ENCODE measurements at regions not wholly inside any gene's neighbourhood (a gene's known extent, or its start where the extent isn't known, plus 50 kb on each side); places are given as distances from the start of the nearest gene placed in this dataset.

DNA sequence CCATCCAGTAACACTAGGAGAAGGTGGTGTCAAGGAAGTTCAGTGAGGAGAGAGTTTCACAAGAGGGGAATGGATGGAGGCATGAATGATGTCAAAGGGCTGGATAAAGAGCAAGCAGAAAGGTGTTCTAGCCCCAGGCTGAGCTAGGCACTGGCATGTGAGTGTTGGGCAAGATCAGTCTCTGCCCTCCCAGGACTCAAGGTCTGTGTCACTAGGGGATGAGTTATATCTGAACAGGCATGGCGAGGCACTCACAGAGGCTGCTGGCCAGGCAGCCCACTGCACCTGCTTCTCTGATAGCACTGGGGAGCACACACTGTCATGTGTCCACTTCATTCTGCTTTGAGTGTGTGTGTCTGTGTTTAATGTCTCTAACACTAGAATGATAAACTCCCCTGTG lies 903.8 kb downstream of the BCL11B start:
- H3K4me3 ChIP-seq (ENCODE audit: low read length): no peak overlapping the region
- no peaks in the 10 kb centered on the region for H3K27me3 ChIP-seq (ENCODE audit: control insufficient read depth, insufficient read depth, low read length)
- no peak overlapping the region for H3K4me2 ChIP-seq (ENCODE audit: low read length)
- no peaks in the 10 kb centered on the region for H3K4me1 ChIP-seq (ENCODE audit: control insufficient read depth, insufficient read depth, low read length)
- peaks cover 20% of the 10 kb centered on the region for H3K9me3 ChIP-seq (replicated peaks; ENCODE audit: low read length)
- no peaks in the 10 kb centered on the region for H3K36me3 ChIP-seq (ENCODE audit: insufficient read depth, low read length)
- H3K9ac ChIP-seq (ENCODE audit: low read depth, low read length): no peak overlapping the region

- H3K9ac ChIP-seq (ENCODE audit: low read depth, low read length): no peak overlapping the region
- H3K4me1 ChIP-seq (ENCODE audit: control insufficient read depth, insufficient read depth, low read length): no peaks in the 10 kb centered on the region
- no peaks in the 10 kb centered on the region for H3K27me3 ChIP-seq (ENCODE audit: control insufficient read depth, insufficient read depth, low read length)
- no peaks in the 10 kb centered on the region for H3K36me3 ChIP-seq (ENCODE audit: insufficient read depth, low read length)
- H3K4me2 ChIP-seq (ENCODE audit: low read length): no peak overlapping the region
- peaks cover 26% of the 10 kb centered on the region for H3K9me3 ChIP-seq (replicated peaks; ENCODE audit: low read length)
- no peak overlapping the region for H3K4me3 ChIP-seq (ENCODE audit: low read length)
Measured at GRCh38 chr14:98368916-98369315, 903.1 kb downstream of the BCL11B start.

DNA sequence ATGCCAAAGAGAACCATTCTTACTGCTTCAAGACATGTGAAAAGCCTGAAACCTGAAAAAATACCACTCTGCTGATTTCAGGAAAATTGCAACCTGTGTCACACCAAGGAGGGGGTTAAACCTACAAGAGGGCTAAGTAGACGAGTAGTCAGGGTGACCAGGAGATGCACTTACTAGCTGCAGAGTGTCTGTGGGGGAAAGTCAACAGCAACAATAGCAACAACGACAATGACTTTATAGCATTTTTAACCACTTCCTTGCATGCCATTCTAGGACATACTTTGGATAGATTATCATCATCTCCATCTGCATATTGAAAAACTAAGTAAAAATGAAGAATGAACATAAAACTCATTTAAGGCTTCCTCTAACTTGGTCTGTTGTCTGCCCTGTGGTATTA lies 902.7 kb downstream of the BCL11B start:
- no peaks in the 10 kb centered on the region for H3K4me1 ChIP-seq (ENCODE audit: control insufficient read depth, insufficient read depth, low read length)
- no peak overlapping the region for H3K4me3 ChIP-seq (ENCODE audit: low read length)
- no peaks in the 10 kb centered on the region for H3K27me3 ChIP-seq (ENCODE audit: control insufficient read depth, insufficient read depth, low read length)
- no peak overlapping the region for H3K4me2 ChIP-seq (ENCODE audit: low read length)
- H3K9ac ChIP-seq (ENCODE audit: low read depth, low read length): no peak overlapping the region
- no peaks in the 10 kb centered on the region for H3K36me3 ChIP-seq (ENCODE audit: insufficient read depth, low read length)
- H3K9me3 ChIP-seq (replicated peaks; ENCODE audit: low read length): peaks cover 30% of the 10 kb centered on the region

DNA sequence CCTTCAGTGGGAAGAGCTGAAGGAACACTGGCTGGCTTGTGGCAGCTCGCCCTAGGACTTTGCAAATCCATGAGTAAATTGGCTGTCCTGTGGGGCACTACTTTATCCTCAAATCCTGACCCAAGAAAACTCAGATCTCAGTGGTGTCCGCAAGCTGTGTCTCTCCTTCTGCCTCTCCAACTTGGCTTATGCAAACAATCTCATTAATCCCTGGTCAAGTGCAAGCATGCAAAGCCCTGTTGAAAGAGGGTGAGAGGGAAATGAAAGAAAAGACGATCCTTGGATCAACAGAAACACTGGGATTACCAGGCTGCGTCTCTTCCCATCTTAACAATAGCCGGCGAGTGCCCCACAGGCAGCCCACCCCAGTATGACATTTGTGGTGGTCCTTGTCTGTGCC lies 901.6 kb downstream of the BCL11B start:
- Histone ChIP-seq H3K9me3 (replicated peaks; ENCODE audit: low read length) (peaks cover 32% of the 10 kb centered on the region), H3K4me1 (ENCODE audit: control insufficient read depth, insufficient read depth, low read length) (no peaks in the 10 kb centered on the region), H3K4me2 (ENCODE audit: low read length) (no peak overlapping the region), H3K9ac (ENCODE audit: low read depth, low read length) (no peak overlapping the region), H3K36me3 (ENCODE audit: insufficient read depth, low read length) (no peaks in the 10 kb centered on the region), H3K4me3 (ENCODE audit: low read length) (no peak overlapping the region), H3K27me3 (ENCODE audit: control insufficient read depth, insufficient read depth, low read length) (no peaks in the 10 kb centered on the region)

DNA sequence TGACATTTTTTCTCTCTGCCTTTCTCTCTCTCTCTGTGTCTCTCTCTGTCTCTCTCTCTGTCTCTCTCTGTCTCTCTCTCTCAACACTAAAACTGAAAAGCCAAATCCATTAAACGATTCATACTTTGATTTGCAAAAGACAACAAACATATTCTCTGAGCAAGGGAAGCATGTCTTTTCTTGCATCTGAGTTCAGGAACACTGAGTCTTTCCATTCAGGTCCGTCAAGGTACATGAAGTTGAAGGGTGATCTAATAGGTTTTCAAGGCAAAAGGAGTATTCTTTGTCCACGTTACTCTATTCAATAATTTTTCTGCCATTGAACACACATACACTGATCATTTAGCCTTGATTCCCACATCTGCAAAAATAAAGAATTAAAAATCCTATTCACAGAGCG lies 900.9 kb downstream of the BCL11B start:
- no peak overlapping the region for H3K4me2 ChIP-seq (ENCODE audit: low read length)
- peaks cover 32% of the 10 kb centered on the region for H3K9me3 ChIP-seq (replicated peaks; ENCODE audit: low read length)
- H3K4me1 ChIP-seq (ENCODE audit: control insufficient read depth, insufficient read depth, low read length): no peaks in the 10 kb centered on the region
- no peak overlapping the region for H3K9ac ChIP-seq (ENCODE audit: low read depth, low read length)
- no peaks in the 10 kb centered on the region for H3K36me3 ChIP-seq (ENCODE audit: insufficient read depth, low read length)
- no peak overlapping the region for H3K4me3 ChIP-seq (ENCODE audit: low read length)
- H3K27me3 ChIP-seq (ENCODE audit: control insufficient read depth, insufficient read depth, low read length): no peaks in the 10 kb centered on the region

DNA sequence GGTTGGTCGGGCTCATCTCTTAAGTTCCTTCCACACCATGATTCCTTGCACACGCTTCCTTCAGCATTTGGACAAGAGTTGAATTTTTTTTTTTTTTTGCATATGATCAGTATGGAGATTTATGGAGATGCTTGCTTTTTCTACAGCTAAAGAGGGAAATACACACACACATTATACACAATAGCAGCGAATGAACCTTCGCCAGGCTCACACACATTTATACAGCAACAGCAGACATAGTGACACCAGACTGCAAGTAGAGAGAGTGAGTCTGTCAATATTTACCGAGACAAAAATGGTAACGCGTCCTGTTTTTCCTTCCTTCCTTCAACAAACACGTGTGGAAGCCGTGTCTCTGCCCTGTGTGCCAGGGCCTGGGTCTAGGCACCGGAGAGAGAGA lies 897.9 kb downstream of the BCL11B start:
- peaks cover 21% of the 10 kb centered on the region for H3K9me3 ChIP-seq (replicated peaks; ENCODE audit: low read length)
- no peak overlapping the region for H3K4me3 ChIP-seq (ENCODE audit: low read length)
- no peaks in the 10 kb centered on the region for H3K4me1 ChIP-seq (ENCODE audit: control insufficient read depth, insufficient read depth, low read length)
- H3K9ac ChIP-seq (ENCODE audit: low read depth, low read length): no peak overlapping the region
- H3K27me3 ChIP-seq (ENCODE audit: control insufficient read depth, insufficient read depth, low read length): no peaks in the 10 kb centered on the region
- no peak overlapping the region for H3K4me2 ChIP-seq (ENCODE audit: low read length)
- no peaks in the 10 kb centered on the region for H3K36me3 ChIP-seq (ENCODE audit: insufficient read depth, low read length)

DNA sequence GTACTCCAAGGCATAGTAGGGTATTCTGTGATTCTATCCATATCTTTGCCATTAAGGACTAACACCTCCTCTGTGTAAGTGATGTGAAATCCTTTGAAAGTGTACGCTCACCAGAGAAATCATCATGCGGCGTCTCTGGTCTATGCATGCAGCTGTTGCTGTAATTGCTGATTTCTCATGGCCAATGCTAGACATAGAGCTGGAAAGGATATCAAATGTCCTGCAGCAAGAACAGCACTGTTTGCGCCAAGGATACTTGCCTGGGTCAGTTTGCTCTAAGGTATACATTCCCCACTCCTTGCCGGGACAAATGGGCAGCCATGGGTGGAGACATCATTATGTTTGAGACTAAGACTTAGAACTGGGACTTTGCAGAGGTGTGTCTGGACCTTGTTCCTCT lies 896.4 kb downstream of the BCL11B start:
- Histone ChIP-seq H3K4me1 (ENCODE audit: control insufficient read depth, insufficient read depth, low read length) (no peaks in the 10 kb centered on the region), H3K4me2 (ENCODE audit: low read length) (no peak overlapping the region), H3K4me3 (ENCODE audit: low read length) (no peak overlapping the region), H3K9ac (ENCODE audit: low read depth, low read length) (no peak overlapping the region), H3K9me3 (replicated peaks; ENCODE audit: low read length) (peaks cover 17% of the 10 kb centered on the region), H3K27me3 (ENCODE audit: control insufficient read depth, insufficient read depth, low read length) (no peaks in the 10 kb centered on the region), H3K36me3 (ENCODE audit: insufficient read depth, low read length) (no peaks in the 10 kb centered on the region)

DNA sequence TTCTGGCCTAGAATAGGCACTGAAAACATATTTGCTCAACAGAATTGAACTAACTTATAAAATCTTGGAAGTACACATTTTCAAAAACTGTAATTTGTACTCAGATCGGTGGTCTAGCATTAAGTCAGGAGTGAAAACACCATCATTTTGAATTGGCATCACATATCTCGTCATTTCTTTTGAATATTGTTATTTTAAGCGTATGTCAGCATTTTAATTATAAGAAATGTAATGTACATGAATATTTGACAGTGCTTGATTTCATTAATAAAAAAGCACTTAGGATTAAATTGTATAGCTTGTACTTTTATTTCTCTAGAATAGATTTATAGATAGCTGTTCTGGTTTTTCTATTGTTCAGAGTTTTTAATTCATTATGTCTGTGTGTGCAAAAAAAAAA lies 892.2 kb downstream of the BCL11B start:
- H3K4me1 ChIP-seq (ENCODE audit: control insufficient read depth, insufficient read depth, low read length): no peaks in the 10 kb centered on the region
- no peak overlapping the region for H3K4me2 ChIP-seq (ENCODE audit: low read length)
- H3K27me3 ChIP-seq (ENCODE audit: control insufficient read depth, insufficient read depth, low read length): no peaks in the 10 kb centered on the region
- H3K9ac ChIP-seq (ENCODE audit: low read depth, low read length): no peak overlapping the region
- no peaks in the 10 kb centered on the region for H3K36me3 ChIP-seq (ENCODE audit: insufficient read depth, low read length)
- peaks cover 9% of the 10 kb centered on the region for H3K9me3 ChIP-seq (replicated peaks; ENCODE audit: low read length)
- no peak overlapping the region for H3K4me3 ChIP-seq (ENCODE audit: low read length)

- Histone ChIP-seq H3K9me3 (replicated peaks; ENCODE audit: low read length) (peaks cover 13% of the 10 kb centered on the region), H3K4me1 (ENCODE audit: control insufficient read depth, insufficient read depth, low read length) (no peaks in the 10 kb centered on the region), H3K27me3 (ENCODE audit: control insufficient read depth, insufficient read depth, low read length) (no peaks in the 10 kb centered on the region), H3K4me2 (ENCODE audit: low read length) (no peak overlapping the region), H3K4me3 (ENCODE audit: low read length) (no peak overlapping the region), H3K36me3 (ENCODE audit: insufficient read depth, low read length) (no peaks in the 10 kb centered on the region), H3K9ac (ENCODE audit: low read depth, low read length) (no peak overlapping the region)
Measured at GRCh38 chr14:98382662-98383061, 889.3 kb downstream of the BCL11B start.

GRCh38 chr14:98385851-98386250 lies 886.1 kb downstream of the BCL11B start:
- H3K36me3 ChIP-seq (ENCODE audit: insufficient read depth, low read length): no peaks in the 10 kb centered on the region
- H3K9me3 ChIP-seq (replicated peaks; ENCODE audit: low read length): peaks cover 19% of the 10 kb centered on the region
- H3K4me1 ChIP-seq (ENCODE audit: control insufficient read depth, insufficient read depth, low read length): no peaks in the 10 kb centered on the region
- no peak overlapping the region for H3K4me3 ChIP-seq (ENCODE audit: low read length)
- H3K27me3 ChIP-seq (ENCODE audit: control insufficient read depth, insufficient read depth, low read length): no peaks in the 10 kb centered on the region
- H3K9ac ChIP-seq (ENCODE audit: low read depth, low read length): no peak overlapping the region
- no peak overlapping the region for H3K4me2 ChIP-seq (ENCODE audit: low read length)

DNA sequence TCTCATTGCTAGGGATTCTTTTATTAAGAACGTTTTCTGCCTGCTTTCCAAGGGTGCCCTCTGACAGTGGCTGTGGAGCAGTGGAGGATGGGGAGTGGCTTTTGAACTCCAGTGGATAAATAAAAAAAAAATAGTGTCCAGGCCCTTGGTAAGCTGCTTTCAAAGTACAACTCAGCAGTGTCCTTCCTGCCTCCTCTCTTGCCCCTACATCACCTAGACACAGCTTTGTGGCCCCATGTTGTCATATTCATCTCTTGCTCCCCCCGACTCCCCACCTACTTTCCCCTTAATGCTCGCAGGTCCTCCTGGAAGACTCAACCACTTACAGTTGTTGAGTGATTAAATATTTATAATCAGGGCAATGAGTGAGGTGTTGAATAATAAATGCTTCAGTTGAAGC lies 880.9 kb downstream of the BCL11B start:
- Histone ChIP-seq H3K27me3 (ENCODE audit: control insufficient read depth, insufficient read depth, low read length) (no peaks in the 10 kb centered on the region), H3K36me3 (ENCODE audit: insufficient read depth, low read length) (no peaks in the 10 kb centered on the region), H3K4me3 (ENCODE audit: low read length) (no peak overlapping the region), H3K9ac (ENCODE audit: low read depth, low read length) (no peak overlapping the region), H3K4me1 (ENCODE audit: control insufficient read depth, insufficient read depth, low read length) (no peaks in the 10 kb centered on the region), H3K9me3 (replicated peaks; ENCODE audit: low read length) (peaks cover 8% of the 10 kb centered on the region), H3K4me2 (ENCODE audit: low read length) (no peak overlapping the region)

DNA sequence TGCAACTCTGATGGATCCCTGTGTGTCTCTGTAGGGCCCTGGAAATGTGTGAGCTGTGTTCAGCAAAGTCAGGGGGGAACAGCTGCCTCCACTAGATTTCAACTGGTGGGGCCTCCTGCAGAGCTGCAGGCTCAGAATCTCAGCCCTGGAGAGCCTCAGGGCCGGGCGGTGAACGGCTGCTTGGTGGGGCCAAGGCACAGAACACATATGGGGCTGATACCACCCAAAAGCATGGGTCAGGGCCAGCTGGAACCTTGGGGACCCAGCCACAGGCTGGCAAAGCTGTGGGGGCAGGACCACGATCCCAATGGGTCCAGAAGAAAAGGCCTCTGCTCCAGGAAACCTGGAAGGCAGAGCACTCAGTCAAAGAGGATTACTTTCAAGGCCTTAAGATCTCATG lies 878.5 kb downstream of the BCL11B start:
- Histone ChIP-seq H3K9me3 (replicated peaks; ENCODE audit: low read length) (peaks cover 8% of the 10 kb centered on the region), H3K4me1 (ENCODE audit: control insufficient read depth, insufficient read depth, low read length) (no peaks in the 10 kb centered on the region), H3K4me3 (ENCODE audit: low read length) (no peak overlapping the region), H3K4me2 (ENCODE audit: low read length) (no peak overlapping the region), H3K27me3 (ENCODE audit: control insufficient read depth, insufficient read depth, low read length) (no peaks in the 10 kb centered on the region), H3K9ac (ENCODE audit: low read depth, low read length) (no peak overlapping the region), H3K36me3 (ENCODE audit: insufficient read depth, low read length) (no peaks in the 10 kb centered on the region)

Measured in skeletal muscle satellite cell (primary cell).